CD14-positive monocyte (primary cell): ENCODE measurements at regions not wholly inside any gene's neighbourhood (a gene's known extent, or its start where the extent isn't known, plus 50 kb on each side); places are given as distances from the start of the nearest gene placed in this dataset.
"Not testable (repeated sequence)": the region's sequence is repeated elsewhere in the genome, so short reads cannot be mapped to it uniquely, and the experiment has no call there.

Experiments
- DNase-seq, 3 donors: peaks; one replicate each; pipeline ENCODE4 v3.0.0-alpha.2; 2011 to 2022
- H2AFZ ChIP-seq: 2 replicates; pipeline ENCODE4 v1.6.0; 2012; ENCODE audit warnings: mild to moderate bottlenecking, low read depth, low read length, inconsistent platforms; ENCODE audit not compliant: insufficient read depth, poor library complexity, severe bottlenecking
- H3K27ac ChIP-seq, 2 donors: 1 replicate in 1 of 2; 2 replicates in 1 of 2; pipeline ENCODE4 v1.5.1; 2012 to 2013; ENCODE audit warnings: low read length in 2 of 2, control low read depth in 1 of 2, inconsistent platforms in 1 of 2, low read depth in 1 of 2, mild to moderate bottlenecking in 1 of 2
- H3K27me3 ChIP-seq, 2 donors: one replicate each; pipeline versions ENCODE4 v1.6.0 to v1.6.1; 2011 to 2013; ENCODE audit warnings: low read length in 2 of 2; ENCODE audit not compliant: control insufficient read depth in 2 of 2, insufficient read depth in 2 of 2
- H3K36me3 ChIP-seq, 2 donors: replicated peaks in 1 of 2; 1 replicate in 1 of 2; 2 replicates in 1 of 2; pipeline versions ENCODE4 v1.5.1 to v1.6.1; 2012 to 2013; ENCODE audit warnings: low read length in 2 of 2, control low read depth in 1 of 2, inconsistent platforms in 1 of 2, mild to moderate bottlenecking in 1 of 2; ENCODE audit not compliant: insufficient read depth in 2 of 2, control insufficient read depth in 1 of 2
- H3K4me1 ChIP-seq, 2 donors: 1 replicate in 1 of 2; 2 replicates in 1 of 2; pipeline versions ENCODE4 v1.5.1 to v1.6.1; 2012 to 2013; ENCODE audit warnings: low read length in 2 of 2, control low read depth in 1 of 2, inconsistent platforms in 1 of 2, mild to moderate bottlenecking in 1 of 2, moderate library complexity in 1 of 2; ENCODE audit not compliant: insufficient read depth in 2 of 2, control insufficient read depth in 1 of 2
- H3K4me2 ChIP-seq: replicated peaks from 2 replicates; pipeline ENCODE3; 2012; ENCODE audit warnings: low read length, moderate library complexity, mild to moderate bottlenecking; ENCODE audit not compliant: poor library complexity, severe bottlenecking; ENCODE audit errors: extremely low read depth
- H3K4me3 ChIP-seq, 3 experiments: fragments of 200-600 bp in 1 of 3; sonication (generic) in 1 of 3; replicated peaks in 1 of 3; 1 replicate in 2 of 3; 2 replicates in 1 of 3; pipeline ENCODE4 v1.5.1; 2011 to 2013; ENCODE audit warnings: low read length in 3 of 3, mild to moderate bottlenecking in 3 of 3, control low read depth in 2 of 3, low read depth in 2 of 3, inconsistent platforms in 1 of 3, moderate library complexity in 1 of 3
- H3K79me2 ChIP-seq: 2 replicates; pipeline ENCODE4 v1.6.0; 2012; ENCODE audit warnings: mild to moderate bottlenecking, control low read depth, inconsistent platforms, low read length, moderate library complexity; ENCODE audit not compliant: insufficient read depth
- H3K9ac ChIP-seq: 2 replicates; pipeline ENCODE4 v1.6.0; 2017; ENCODE audit warnings: low read length, mild to moderate bottlenecking; ENCODE audit not compliant: insufficient read depth, poor library complexity, severe bottlenecking
- H3K9me3 ChIP-seq, 2 donors: replicated peaks in 1 of 2; 1 replicate in 1 of 2; 2 replicates in 1 of 2; pipeline versions ENCODE4 v1.5.1 to v1.6.1; 2012 to 2013; ENCODE audit warnings: low read length in 2 of 2, control low read depth in 1 of 2; ENCODE audit not compliant: control insufficient read depth in 1 of 2, insufficient read depth in 1 of 2
- H4K20me1 ChIP-seq: 2 replicates; pipeline ENCODE4 v1.6.0; 2012; ENCODE audit warnings: mild to moderate bottlenecking, low read length, control low read depth, moderate library complexity; ENCODE audit not compliant: insufficient read depth
- H3K27ac Mint-ChIP-seq, 7 donors: one replicate each; pipeline ENCODE4 v1.8.0; 2020; ENCODE audit warnings: mild to moderate bottlenecking in 7 of 7, mixed read lengths in 7 of 7, moderate library complexity in 6 of 7, inconsistent platforms in 2 of 7
- H3K27me3 Mint-ChIP-seq, 3 donors: one replicate each; pipeline ENCODE4 v1.8.0; 2021 to 2022; ENCODE audit warnings: low read depth in 3 of 3, mild to moderate bottlenecking in 3 of 3, mixed read lengths in 3 of 3, moderate library complexity in 3 of 3, inconsistent platforms in 1 of 3
- H3K36me3 Mint-ChIP-seq, 2 donors: one replicate each; pipeline ENCODE4 v1.8.0; 2020; ENCODE audit warnings: mixed read lengths in 2 of 2, inconsistent platforms in 1 of 2, mild to moderate bottlenecking in 1 of 2
- H3K4me1 Mint-ChIP-seq: one replicate; pipeline ENCODE4 v1.8.0; 2020; ENCODE audit warnings: mild to moderate bottlenecking, mixed read lengths
- H3K4me3 Mint-ChIP-seq, 2 donors: one replicate each; pipeline ENCODE4 v1.8.0; 2020; ENCODE audit warnings: mild to moderate bottlenecking in 2 of 2, mixed read lengths in 2 of 2, moderate library complexity in 1 of 2
- H3K9me3 Mint-ChIP-seq, 7 donors: one replicate each; pipeline ENCODE4 v1.8.0; 2020 to 2022; ENCODE audit warnings: mixed read lengths in 7 of 7, mild to moderate bottlenecking in 6 of 7, moderate library complexity in 6 of 7, inconsistent platforms in 2 of 7
- CTCF ChIP-seq: fragments of 200-600 bp; IDR thresholded peaks from one replicate; pipeline ENCODE4 v1.8.0; 2022; ENCODE audit warnings: antibody characterized with exemption, mild to moderate bottlenecking
- WGBS: methylation state at CpG from one replicate; pipeline ENCODE4 v1.1.5; 2013; ENCODE audit warnings: missing lambda C conversion rate; ENCODE audit not compliant: insufficient coverage; 5-methylcytosine and 5-hydroxymethylcytosine counted together
- intact Hi-C, 2 donors: fragments of 100-400 bp; cut with micrococcal nuclease; formaldehyde crosslinking; loops; one replicate each; pipeline versions ENCODE4 v1.15.0 to v1.15.1; 2023

- Mint-ChIP-seq H3K4me3 (no peak overlapping the region), H3K36me3 (no peaks in the 10 kb centered on the region), H3K9me3 (peaks cover 0 to 4% (median 0%) of the 10 kb centered on the region in 7 donors), H3K4me1 (no peaks in the 10 kb centered on the region), H3K27ac (no peak overlapping the region), H3K27me3 (no peaks in the 10 kb centered on the region)
- intact Hi-C loops = no loop called here
- Histone ChIP-seq H3K4me2 (no peak overlapping the region), H3K9me3 (no peaks in the 10 kb centered on the region), H3K27me3 (no peaks in the 10 kb centered on the region), H3K9ac (no peak overlapping the region), H3K4me3 (no peak overlapping the region), H3K27ac (no peak overlapping the region), H3K79me2 (no peaks in the 10 kb centered on the region), H3K4me1 (no peaks in the 10 kb centered on the region), H3K36me3 (no peaks in the 10 kb centered on the region), H2AFZ (no peak overlapping the region), H4K20me1 (no peaks in the 10 kb centered on the region)
- no CpG with 5 or more reads among the region's 1 CpG for WGBS
- DNase-seq = no peak
- TF ChIP-seq CTCF = no peak
Observed at GRCh38 chr6:94862112-94862511, 715.2 kb upstream of the MANEA start.

GRCh38 chr6:94859924-94860323, 717.4 kb upstream of the MANEA start:
- Histone ChIP-seq H4K20me1 (no peaks in the 10 kb centered on the region), H3K79me2 (no peaks in the 10 kb centered on the region), H3K9ac (no peak overlapping the region), H3K36me3 (no peaks in the 10 kb centered on the region), H3K27me3 (no peaks in the 10 kb centered on the region), H3K4me2 (no peak overlapping the region), H3K9me3 (no peaks in the 10 kb centered on the region), H3K4me1 (no peaks in the 10 kb centered on the region), H2AFZ (no peak overlapping the region), H3K4me3 (no peak overlapping the region), H3K27ac (no peak overlapping the region)
- no peaks in the 10 kb centered on the region for H3K27me3 Mint-ChIP-seq
- WGBS = no CpG with 5 or more reads among the region's 4 CpGs
- no peak for DNase-seq
- no peak overlapping the region for H3K27ac Mint-ChIP-seq
- no peak overlapping the region for H3K4me3 Mint-ChIP-seq
- H3K4me1 Mint-ChIP-seq = no peaks in the 10 kb centered on the region
- no peak for TF ChIP-seq CTCF
- intact Hi-C loops = no loop called here
- H3K36me3 Mint-ChIP-seq = no peaks in the 10 kb centered on the region
- peaks cover 0 to 6% (median 0%) of the 10 kb centered on the region in 7 donors for H3K9me3 Mint-ChIP-seq

- H3K27ac ChIP-seq, H3K27me3 Mint-ChIP-seq, H3K9me3 Mint-ChIP-seq, H4K20me1 ChIP-seq, H3K4me1 ChIP-seq, H3K36me3 Mint-ChIP-seq, H3K4me3 Mint-ChIP-seq, H3K4me2 ChIP-seq, H3K79me2 ChIP-seq, intact Hi-C loops, H3K9ac ChIP-seq, H3K4me3 ChIP-seq, H3K4me1 Mint-ChIP-seq, H3K36me3 ChIP-seq, H2AFZ ChIP-seq, H3K9me3 ChIP-seq, H3K27me3 ChIP-seq, DNase-seq, H3K27ac Mint-ChIP-seq: not testable (repeated sequence)
- no CpG with 5 or more reads among the region's 3 CpGs for whole genome bisulfite sequencing
Observed at GRCh38 chr6:94856999-94857398, 720.3 kb upstream of the MANEA start.

- H3K4me1 ChIP-seq, H3K9me3 ChIP-seq, H3K27me3 Mint-ChIP-seq, H3K4me3 Mint-ChIP-seq, H3K79me2 ChIP-seq, H3K4me3 ChIP-seq, H3K27me3 ChIP-seq, H2AFZ ChIP-seq, H4K20me1 ChIP-seq, H3K4me2 ChIP-seq, intact Hi-C loops, H3K36me3 ChIP-seq, H3K9ac ChIP-seq, H3K27ac ChIP-seq, DNase-seq, H3K27ac Mint-ChIP-seq, H3K4me1 Mint-ChIP-seq, H3K36me3 Mint-ChIP-seq: not testable (repeated sequence)
- peaks cover 0 to 13% (median 5%) of the 10 kb centered on the region in 7 donors for H3K9me3 Mint-ChIP-seq
- WGBS = 93% methylated on average over 4 of the region's 8 CpGs
Observed at GRCh38 chr6:94851329-94851728, 726.0 kb upstream of the MANEA start.
